ENCODE measurements at regions not wholly inside any gene's neighbourhood (a gene's known extent, or its start where the extent isn't known, plus 50 kb on each side); places are given as distances from the start of the nearest gene placed in this dataset.
"Not testable (repeated sequence)": the region's sequence is repeated elsewhere in the genome, so short reads cannot be mapped to it uniquely, and the experiment has no call there.

DNA sequence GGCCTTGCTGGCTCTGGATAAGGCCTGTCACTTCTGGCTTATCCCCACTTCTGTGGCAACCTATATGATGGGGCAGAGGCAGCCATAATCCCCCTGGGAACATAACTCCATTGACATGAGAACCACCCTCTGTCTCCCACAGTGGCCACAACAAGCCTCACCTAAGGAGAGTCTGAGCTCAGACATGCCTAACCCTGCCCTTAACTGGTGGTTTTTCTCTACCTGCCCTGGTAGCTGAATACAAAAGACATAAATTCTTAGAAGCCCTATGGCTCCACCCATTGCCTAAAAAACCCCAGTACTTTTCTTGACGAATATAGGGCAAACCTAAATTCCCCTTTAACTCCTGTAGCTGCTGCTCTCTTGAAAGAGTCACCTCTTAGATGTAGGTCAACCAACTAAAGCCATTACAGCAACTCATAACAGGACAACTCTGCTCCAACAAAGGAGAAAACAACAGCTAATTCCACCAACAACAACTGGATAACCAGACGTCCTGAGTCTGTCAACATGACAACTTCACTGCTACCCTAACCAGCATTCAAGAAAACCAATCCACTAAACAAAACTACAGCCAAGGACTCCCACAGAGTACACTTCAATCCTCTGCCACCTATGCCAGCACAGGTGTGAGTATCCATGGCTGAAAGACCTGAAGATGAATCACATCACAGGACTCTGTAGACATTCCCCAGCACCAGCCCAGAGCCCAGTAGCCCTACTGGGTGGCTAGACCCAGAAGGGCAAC is 427.7 kb downstream of the PRELID2 start:
- no peak for DNase-seq (ENCODE audit: low spot score)
- Mint-ChIP-seq H3K4me1 (ENCODE audit: low read depth) (no peaks in the 10 kb centered on the region), H3K36me3 (ENCODE audit: low read depth) (no peaks in the 10 kb centered on the region), H3K4me3 (ENCODE audit: low read depth) (no peak overlapping the region), H3K27me3 (ENCODE audit: low read depth) (no peaks in the 10 kb centered on the region), H3K27ac (no peak overlapping the region), H3K9me3 (peaks cover 34% of the 10 kb centered on the region)
- intact Hi-C loops (cut with micrococcal nuclease): no loop called here

GRCh38 chr5:145403992-145404391 is 431.1 kb downstream of the PRELID2 start:
- Mint-ChIP-seq H3K4me1 (ENCODE audit: low read depth) (no peaks in the 10 kb centered on the region), H3K27me3 (ENCODE audit: low read depth) (no peaks in the 10 kb centered on the region), H3K27ac (no peak overlapping the region), H3K36me3 (ENCODE audit: low read depth) (no peaks in the 10 kb centered on the region), H3K9me3 (peaks cover 30% of the 10 kb centered on the region), H3K4me3 (ENCODE audit: low read depth) (no peak overlapping the region)
- intact Hi-C loops (cut with micrococcal nuclease): no loop called here
- no peak for DNase-seq (ENCODE audit: low spot score)

DNA sequence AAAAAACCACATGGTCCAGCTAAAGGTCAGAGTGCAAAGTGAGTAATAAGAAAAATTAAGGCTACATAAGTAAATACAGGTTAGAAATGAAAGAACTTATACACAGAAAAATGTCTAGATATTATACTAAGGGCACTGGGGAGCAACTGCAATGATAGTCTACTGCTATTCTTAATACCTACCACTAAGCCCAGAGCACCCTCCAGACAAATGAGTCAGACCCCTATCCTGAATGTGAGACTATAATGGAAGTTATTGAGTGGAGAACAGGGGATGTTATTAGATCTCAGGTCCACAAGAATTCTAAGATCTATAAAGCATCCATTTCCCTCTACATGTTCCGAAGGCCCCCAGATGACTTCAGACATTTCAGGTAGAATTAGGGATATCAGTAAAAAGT is 438.3 kb downstream of the PRELID2 start:
- intact Hi-C loops (cut with micrococcal nuclease): no loop called here
- Mint-ChIP-seq H3K4me3 (ENCODE audit: low read depth) (no peak overlapping the region), H3K4me1 (ENCODE audit: low read depth) (no peaks in the 10 kb centered on the region), H3K9me3 (peaks cover 36% of the 10 kb centered on the region), H3K27me3 (ENCODE audit: low read depth) (no peaks in the 10 kb centered on the region), H3K36me3 (ENCODE audit: low read depth) (no peaks in the 10 kb centered on the region), H3K27ac (no peak overlapping the region)
- no peak for DNase-seq (ENCODE audit: low spot score)

DNA sequence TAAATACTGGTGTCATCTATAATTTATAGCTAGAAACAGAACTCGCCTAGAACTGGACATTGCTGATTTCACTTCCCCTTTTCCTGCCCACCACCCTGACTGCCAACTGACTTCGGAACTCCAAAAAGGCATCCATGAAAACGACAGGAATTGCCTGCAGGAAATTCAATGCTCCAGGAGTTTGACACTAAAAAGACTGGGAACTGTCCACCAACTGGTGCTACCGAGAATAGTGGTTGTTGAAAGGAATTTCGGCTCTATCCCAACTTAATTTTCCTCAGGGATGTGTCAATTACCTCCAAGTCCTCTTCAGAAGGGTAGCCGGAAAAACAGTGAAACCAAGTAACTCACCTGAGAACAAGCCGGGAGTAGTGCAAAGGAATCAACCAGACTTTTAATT is 440.0 kb downstream of the PRELID2 start:
- intact Hi-C loops (cut with micrococcal nuclease): not testable (repeated sequence)

DNA sequence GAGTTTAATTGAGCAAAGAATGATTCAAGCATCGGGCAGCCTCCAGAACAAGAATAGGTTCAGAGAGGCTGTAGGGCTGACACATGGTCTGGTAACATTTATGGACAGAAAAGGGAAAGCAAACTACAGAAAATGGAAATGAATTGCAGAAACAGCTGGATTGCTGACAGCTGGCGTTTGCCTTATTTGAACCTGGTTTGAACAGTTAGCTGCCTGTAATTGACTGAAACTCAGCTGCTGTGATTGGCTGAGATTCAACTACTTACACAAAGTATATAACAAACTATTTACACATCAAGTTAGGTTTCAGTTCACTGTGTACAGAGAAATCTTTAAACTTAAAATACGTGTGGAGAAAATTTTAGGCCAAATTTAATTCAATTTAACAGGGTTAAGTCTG is 441.7 kb downstream of the PRELID2 start:
- H3K4me3 Mint-ChIP-seq (ENCODE audit: low read depth): no peak overlapping the region
- intact Hi-C loops (cut with micrococcal nuclease): no loop called here
- H3K4me1 Mint-ChIP-seq (ENCODE audit: low read depth): no peaks in the 10 kb centered on the region
- H3K27ac Mint-ChIP-seq: no peak overlapping the region
- no peak for DNase-seq (ENCODE audit: low spot score)
- H3K27me3 Mint-ChIP-seq (ENCODE audit: low read depth): no peaks in the 10 kb centered on the region
- no peaks in the 10 kb centered on the region for H3K36me3 Mint-ChIP-seq (ENCODE audit: low read depth)
- H3K9me3 Mint-ChIP-seq: peaks cover 37% of the 10 kb centered on the region

More for the DNA sequence above, 440.0 kb downstream of the PRELID2 start:
- not testable (repeated sequence) for H3K4me1 Mint-ChIP-seq (ENCODE audit: low read depth); H3K36me3 Mint-ChIP-seq (ENCODE audit: low read depth); H3K27ac Mint-ChIP-seq; H3K27me3 Mint-ChIP-seq (ENCODE audit: low read depth); H3K4me3 Mint-ChIP-seq (ENCODE audit: low read depth); DNase-seq (ENCODE audit: low spot score)
- H3K9me3 Mint-ChIP-seq: peaks cover 36% of the 10 kb centered on the region

DNA sequence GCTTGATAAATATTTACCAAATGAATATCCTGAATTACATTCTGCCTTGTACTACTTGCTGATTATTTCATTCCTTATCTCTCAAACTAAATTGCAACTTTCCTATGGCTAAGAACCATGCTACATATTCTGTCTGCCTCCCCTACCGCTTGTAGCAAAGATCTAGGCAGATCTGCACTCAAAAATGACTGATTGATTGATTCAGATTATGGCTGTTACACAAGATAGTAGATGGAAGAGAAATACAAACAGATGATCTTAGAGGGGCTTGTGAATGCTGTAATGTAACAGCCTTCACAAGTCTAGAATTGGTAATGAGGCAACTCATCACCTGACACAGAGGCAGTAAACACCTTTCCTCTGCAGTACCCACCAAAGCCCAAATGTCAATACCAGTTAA is 446.1 kb downstream of the PRELID2 start:
- H3K27ac Mint-ChIP-seq: no peak overlapping the region

DNA sequence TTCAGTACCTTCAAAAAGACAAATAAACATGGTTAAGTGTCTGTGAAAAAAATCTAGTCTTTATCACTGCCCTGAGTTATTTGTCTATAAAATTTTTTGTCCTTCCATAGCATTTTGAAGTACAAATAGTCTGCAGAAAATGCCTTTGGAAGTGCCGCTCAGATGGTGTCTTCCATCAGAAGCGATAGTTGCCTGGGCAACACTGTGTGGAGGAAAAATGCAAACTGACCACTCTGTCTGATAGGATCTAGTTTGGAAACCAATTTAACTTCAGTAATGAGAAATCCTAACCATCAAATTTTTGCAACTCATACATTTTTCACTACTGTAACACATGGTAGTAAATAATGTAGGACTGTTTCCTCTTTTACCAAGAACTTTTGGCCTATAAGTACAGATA is 449.9 kb downstream of the PRELID2 start:
- intact Hi-C loops (cut with micrococcal nuclease): no loop called here
- no peaks in the 10 kb centered on the region for H3K4me1 Mint-ChIP-seq (ENCODE audit: low read depth)
- no peaks in the 10 kb centered on the region for H3K27me3 Mint-ChIP-seq (ENCODE audit: low read depth)
- H3K9me3 Mint-ChIP-seq: peaks cover 15% of the 10 kb centered on the region
- no peak overlapping the region for H3K27ac Mint-ChIP-seq
- H3K4me3 Mint-ChIP-seq (ENCODE audit: low read depth): no peak overlapping the region
- no peaks in the 10 kb centered on the region for H3K36me3 Mint-ChIP-seq (ENCODE audit: low read depth)
- no peak for DNase-seq (ENCODE audit: low spot score)

More for the DNA sequence above, 446.1 kb downstream of the PRELID2 start:
- H3K9me3 Mint-ChIP-seq: peaks cover 32% of the 10 kb centered on the region
- H3K36me3 Mint-ChIP-seq (ENCODE audit: low read depth): no peaks in the 10 kb centered on the region
- H3K4me1 Mint-ChIP-seq (ENCODE audit: low read depth): no peaks in the 10 kb centered on the region
- intact Hi-C loops (cut with micrococcal nuclease): no loop called here
- DNase-seq (ENCODE audit: low spot score): no peak
- H3K27me3 Mint-ChIP-seq (ENCODE audit: low read depth): no peaks in the 10 kb centered on the region
- H3K4me3 Mint-ChIP-seq (ENCODE audit: low read depth): no peak overlapping the region

DNA sequence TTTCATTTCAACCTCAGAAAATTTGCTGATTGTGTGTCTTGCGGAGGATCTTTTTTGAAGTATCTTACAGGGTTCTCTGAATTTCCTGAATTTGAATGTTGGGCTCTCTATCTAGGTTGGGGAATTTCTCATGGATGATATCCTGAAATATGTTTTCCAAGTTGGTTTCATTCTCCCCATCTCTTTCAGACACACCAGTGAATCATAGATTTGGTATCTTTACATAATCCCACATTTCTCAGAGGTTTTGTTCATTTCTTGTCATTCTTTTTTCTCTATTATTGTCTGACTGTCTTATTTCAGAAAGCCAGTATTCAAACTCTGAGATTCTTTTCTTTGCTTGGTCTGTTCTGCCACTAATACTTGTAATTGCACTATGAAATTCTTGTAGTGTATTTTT is 456.9 kb downstream of the PRELID2 start:
- Mint-ChIP-seq H3K4me1 (ENCODE audit: low read depth) (no peaks in the 10 kb centered on the region), H3K27me3 (ENCODE audit: low read depth) (no peaks in the 10 kb centered on the region), H3K36me3 (ENCODE audit: low read depth) (no peaks in the 10 kb centered on the region), H3K4me3 (ENCODE audit: low read depth) (no peak overlapping the region), H3K9me3 (peaks cover 52% of the 10 kb centered on the region), H3K27ac (no peak overlapping the region)
- no peak for DNase-seq (ENCODE audit: low spot score)
- intact Hi-C loops (cut with micrococcal nuclease): no loop called here

- no peak overlapping the region for H3K27ac Mint-ChIP-seq
- H3K36me3 Mint-ChIP-seq (ENCODE audit: low read depth): no peaks in the 10 kb centered on the region
- H3K4me3 Mint-ChIP-seq (ENCODE audit: low read depth): no peak overlapping the region
- no peaks in the 10 kb centered on the region for H3K4me1 Mint-ChIP-seq (ENCODE audit: low read depth)
- H3K9me3 Mint-ChIP-seq: peaks cover 71% of the 10 kb centered on the region
- no peak for DNase-seq (ENCODE audit: low spot score)
- H3K27me3 Mint-ChIP-seq (ENCODE audit: low read depth): no peaks in the 10 kb centered on the region
- intact Hi-C loops (cut with micrococcal nuclease): no loop called here
Measured at GRCh38 chr5:145375521-145375920, 459.6 kb downstream of the PRELID2 start.

GRCh38 chr5:145365464-145365863 is 469.7 kb downstream of the PRELID2 start:
- no peak for DNase-seq (ENCODE audit: low spot score)
- Mint-ChIP-seq H3K4me1 (ENCODE audit: low read depth) (no peaks in the 10 kb centered on the region), H3K27me3 (ENCODE audit: low read depth) (no peaks in the 10 kb centered on the region), H3K27ac (no peak overlapping the region), H3K9me3 (peaks cover 6% of the 10 kb centered on the region), H3K36me3 (ENCODE audit: low read depth) (no peaks in the 10 kb centered on the region), H3K4me3 (ENCODE audit: low read depth) (no peak overlapping the region)
- intact Hi-C loops (cut with micrococcal nuclease): no loop called here

DNA sequence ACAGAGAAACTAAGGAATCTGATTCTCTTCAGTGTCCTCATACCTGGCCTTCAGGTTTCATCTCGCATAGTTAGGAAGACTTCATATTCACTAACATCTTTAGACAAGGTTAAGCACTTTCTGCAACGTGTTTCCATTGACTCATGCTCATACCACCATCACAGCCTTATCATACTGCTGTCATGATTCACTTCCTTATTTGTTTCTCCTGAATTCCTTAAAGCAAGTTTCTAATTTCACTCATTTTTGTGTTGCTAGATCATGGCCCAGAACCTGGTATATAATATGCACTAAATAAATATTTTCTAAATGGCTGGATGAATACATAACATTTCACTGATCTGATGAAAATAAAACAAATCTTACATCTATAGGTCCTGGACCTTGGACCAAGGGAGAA is 472.9 kb downstream of the PRELID2 start:
- Mint-ChIP-seq H3K9me3 (peaks cover 6% of the 10 kb centered on the region), H3K27me3 (ENCODE audit: low read depth) (no peaks in the 10 kb centered on the region), H3K27ac (no peak overlapping the region), H3K36me3 (ENCODE audit: low read depth) (no peaks in the 10 kb centered on the region), H3K4me1 (ENCODE audit: low read depth) (no peaks in the 10 kb centered on the region), H3K4me3 (ENCODE audit: low read depth) (no peak overlapping the region)
- DNase-seq (ENCODE audit: low spot score): no peak
- intact Hi-C loops (cut with micrococcal nuclease): no loop called here

GRCh38 chr5:145360936-145361335 is 474.2 kb downstream of the PRELID2 start:
- H3K27me3 Mint-ChIP-seq (ENCODE audit: low read depth): no peaks in the 10 kb centered on the region
- H3K4me1 Mint-ChIP-seq (ENCODE audit: low read depth): no peaks in the 10 kb centered on the region
- intact Hi-C loops (cut with micrococcal nuclease): no loop called here
- no peak overlapping the region for H3K27ac Mint-ChIP-seq
- no peaks in the 10 kb centered on the region for H3K36me3 Mint-ChIP-seq (ENCODE audit: low read depth)
- peaks cover 6% of the 10 kb centered on the region for H3K9me3 Mint-ChIP-seq
- no peak for DNase-seq (ENCODE audit: low spot score)
- H3K4me3 Mint-ChIP-seq (ENCODE audit: low read depth): no peak overlapping the region

DNA sequence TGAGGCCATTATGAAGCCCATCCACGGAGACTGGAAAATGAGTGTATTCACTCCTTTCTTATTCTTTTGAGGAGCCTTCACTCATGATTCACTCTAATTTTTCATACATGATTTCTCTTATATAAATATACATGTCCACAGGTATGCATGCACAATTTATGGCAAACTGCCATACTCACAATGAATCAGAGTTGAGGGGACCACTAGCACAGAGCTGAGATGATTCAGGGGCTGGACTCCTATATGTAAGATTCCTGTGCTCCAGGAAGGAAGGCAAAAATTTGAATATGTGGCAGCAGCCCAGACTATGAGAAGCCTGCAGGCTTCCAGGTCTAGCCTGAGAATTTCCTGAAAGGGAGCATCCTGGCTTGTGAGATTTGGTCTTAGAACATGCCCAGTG is 484.6 kb downstream of the PRELID2 start:
- no peak overlapping the region for H3K27ac Mint-ChIP-seq
- H3K36me3 Mint-ChIP-seq (ENCODE audit: low read depth): no peaks in the 10 kb centered on the region
- intact Hi-C loops (cut with micrococcal nuclease): no loop called here
- no peak for DNase-seq (ENCODE audit: low spot score)
- no peaks in the 10 kb centered on the region for H3K4me1 Mint-ChIP-seq (ENCODE audit: low read depth)
- H3K4me3 Mint-ChIP-seq (ENCODE audit: low read depth): no peak overlapping the region
- no peaks in the 10 kb centered on the region for H3K9me3 Mint-ChIP-seq
- H3K27me3 Mint-ChIP-seq (ENCODE audit: low read depth): no peaks in the 10 kb centered on the region
